Left cardiac atrium (tissue), 4 donors: ENCODE measurements at regions not wholly inside any gene's neighbourhood (a gene's known extent, or its start where the extent isn't known, plus 50 kb on each side); places are given as distances from the start of the nearest gene placed in this dataset.
"Not testable (repeated sequence)": the region's sequence is repeated elsewhere in the genome, so short reads cannot be mapped to it uniquely, and the experiment has no call there.

ENCODE experiments used
- ATAC-seq, 2 donors: fragments of 200-7000 bp; cut with Tn5 transposase; one replicate each; pipeline ENCODE4 v1.9.1; 2020; ENCODE audit warnings: mild to moderate bottlenecking in 2 of 2, moderate library complexity in 2 of 2
- DNase-seq: peaks from one replicate; pipeline ENCODE4 v3.0.0-alpha.2; 2020
- intact Hi-C, 2 donors: fragments of 100-400 bp; cut with DNase I; formaldehyde crosslinking; loops; one replicate each; pipeline versions ENCODE4 v1.14.1 to v1.15.1; 2022 to 2023
- donor health status: DM: no; HTN: yes; CAD: no.
- donor health status: DM: no; HTN: yes; CAD: no; lungs with severe emphysema.
- donor health status: DM: yes; HTN: yes; CAD: no.
- donor health status: Dilated cardiomyopathy.

DNA sequence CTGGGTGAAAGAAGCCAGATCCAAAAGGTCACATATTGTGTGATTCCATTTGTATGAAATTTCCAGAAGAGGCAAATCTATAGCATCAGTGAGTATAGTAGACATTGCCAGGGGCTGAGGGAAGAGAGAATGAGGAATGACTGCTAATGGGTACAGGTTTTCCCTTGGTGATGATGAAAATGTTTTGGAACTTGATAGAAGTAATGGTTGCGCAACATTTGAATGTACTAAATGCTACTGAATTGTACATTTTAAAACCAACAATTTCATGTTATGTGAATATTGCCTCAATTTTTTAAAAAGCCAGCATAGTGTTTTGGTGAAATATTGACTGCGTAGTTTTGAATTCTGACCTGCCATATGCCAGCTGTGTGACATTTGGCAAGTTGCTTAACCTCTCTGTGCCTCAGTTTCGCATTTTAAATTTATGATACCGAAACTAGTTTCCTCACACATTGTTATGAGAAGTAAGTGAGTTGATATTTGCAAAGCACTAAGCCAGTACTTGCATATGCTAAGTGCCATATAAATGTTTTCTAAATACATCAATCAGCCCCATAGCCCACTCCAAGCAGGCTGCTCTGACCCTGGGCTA lies 75.4 kb upstream of the TMEM45B start:
- ATAC-seq (no peak), DNase-seq (no peak)
- intact Hi-C loops: loop anchor here in 1 of 2 donors (10.0 kb wide), 1 partner anchor 375 kb away; no protein-coding TSS in a partner anchor

- intact Hi-C loops: loop anchor here in 1 of 2 donors (10.0 kb wide), 1 partner anchor 378 kb away; no protein-coding TSS in a partner anchor
- DNase-seq: peak; percentile 22
- peak in 1 of 2 donors; percentile 59 for ATAC-seq
These were observed 72.4 kb upstream of the TMEM45B start for GRCh38 chr11:129743112-129743815.

DNA sequence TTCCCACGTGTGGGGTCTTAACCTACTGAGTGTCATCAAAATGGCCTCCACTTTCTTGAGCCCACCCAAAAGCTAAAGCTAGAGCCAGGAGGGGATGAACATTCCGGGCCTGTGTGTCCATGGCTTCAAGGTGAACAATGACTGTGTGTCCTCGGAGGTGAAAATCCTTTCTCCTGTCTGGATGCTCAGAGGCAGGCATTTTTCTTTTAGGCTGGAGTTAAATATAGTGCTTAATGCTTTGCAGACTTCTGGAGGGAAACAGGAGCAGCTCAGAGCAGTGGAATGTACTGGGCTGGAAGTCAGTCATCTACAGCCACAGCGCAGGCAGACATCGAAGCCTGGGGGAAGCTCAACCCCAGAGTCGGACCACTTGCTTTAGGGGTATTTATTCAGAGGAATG lies 68.6 kb upstream of the TMEM45B start:
- DNase-seq (no peak), ATAC-seq (no peak)
- intact Hi-C loops: loop anchor here in 1 of 2 donors (10.0 kb wide), 1 partner anchor 382 kb away; no protein-coding TSS in a partner anchor

GRCh38 chr11:129749141-129749540 lies 66.5 kb upstream of the TMEM45B start:
- ATAC-seq: no peak
- DNase-seq: no peak
- intact Hi-C loops: loop anchor here in 1 of 2 donors (10.0 kb wide), 1 partner anchor 384 kb away; no protein-coding TSS in a partner anchor

DNA sequence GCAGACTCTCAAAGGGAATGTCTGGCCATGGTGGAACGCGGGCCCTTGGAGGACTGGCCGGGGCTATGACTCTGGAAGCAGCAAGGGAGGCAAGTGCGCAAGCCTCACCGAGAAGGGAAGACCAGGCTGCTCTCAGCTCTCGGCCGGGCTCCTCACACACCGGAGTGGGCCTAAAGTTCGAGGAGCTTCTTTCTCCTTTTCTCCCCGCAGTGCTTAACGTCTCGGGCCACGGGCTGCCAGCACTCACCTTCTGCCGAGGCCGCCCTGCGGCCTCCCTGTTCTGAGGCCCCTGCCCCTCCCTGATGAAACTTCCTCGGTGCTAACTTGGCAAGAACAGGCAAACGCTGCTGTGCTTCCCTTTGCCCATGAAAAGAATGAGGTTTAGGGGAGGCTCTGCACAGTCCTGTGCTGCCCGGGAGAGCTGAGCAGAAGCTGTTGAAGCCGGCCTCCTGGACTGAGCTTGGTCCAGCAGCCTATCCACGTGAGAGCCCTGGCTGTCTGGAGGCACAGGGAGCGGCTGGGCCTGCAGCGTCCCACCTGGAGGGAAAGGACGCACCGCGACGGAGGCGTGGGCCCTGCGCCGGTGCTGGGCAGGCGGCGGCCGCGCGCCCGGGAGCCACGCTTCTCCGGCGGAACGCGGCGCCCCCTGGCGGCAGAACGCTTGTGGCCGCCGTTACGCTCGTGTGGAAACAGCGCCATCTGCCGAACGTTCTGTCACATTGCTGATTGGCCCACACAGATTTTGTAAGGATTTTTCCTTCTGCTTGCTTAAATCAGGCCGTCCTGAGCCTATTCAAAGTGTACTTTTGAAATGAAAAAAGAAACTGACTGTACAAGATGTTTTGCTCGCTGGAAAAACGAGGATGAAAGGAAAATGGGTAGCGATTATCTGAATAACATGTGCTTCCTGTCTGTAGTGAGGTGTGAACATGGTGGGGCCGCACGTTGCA lies 65.0 kb upstream of the TMEM45B start:
- ATAC-seq (peak; percentile 95 to 96), DNase-seq (peak; percentile 74)
- intact Hi-C loops: loop anchor here in 1 of 2 donors (5.0 kb wide), 2 partner anchors 388 to 633 kb away; no protein-coding TSS in a partner anchor

- ATAC-seq (no peak), DNase-seq (no peak)
- intact Hi-C loops: loop anchor here in 1 of 2 donors (5.0 kb wide), 2 partner anchors 389 to 634 kb away; no protein-coding TSS in a partner anchor
These were observed 64.1 kb upstream of the TMEM45B start for GRCh38 chr11:129751511-129751910.

DNA sequence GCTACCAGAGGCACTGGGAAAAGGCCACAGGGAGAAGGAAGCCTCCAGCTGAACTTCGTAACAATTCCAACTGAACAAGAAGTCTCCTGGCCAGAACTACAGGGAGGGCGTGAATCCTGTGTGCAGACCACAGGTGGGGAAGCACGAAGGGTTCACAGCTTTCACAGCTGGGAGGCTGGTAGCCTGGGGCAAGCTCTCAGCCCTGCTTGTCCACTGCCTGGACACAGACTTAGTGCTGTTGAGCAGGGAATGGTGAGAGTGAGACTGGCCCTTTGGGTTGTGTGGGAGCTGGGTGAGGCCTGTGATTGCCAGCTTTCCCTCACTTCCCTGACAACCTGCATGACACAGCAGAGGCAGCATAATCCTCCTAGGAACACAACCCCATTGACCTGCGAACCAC lies 52.1 kb upstream of the TMEM45B start:
- intact Hi-C loops, DNase-seq, ATAC-seq: not testable (repeated sequence)

GRCh38 chr11:129764204-129764603 lies 51.4 kb upstream of the TMEM45B start:
- intact Hi-C loops, DNase-seq, ATAC-seq: not testable (repeated sequence)
